ENCODE measurements at regions not wholly inside any gene's neighbourhood (a gene's known extent, or its start where the extent isn't known, plus 50 kb on each side); places are given as distances from the start of the nearest gene placed in this dataset.

DNA sequence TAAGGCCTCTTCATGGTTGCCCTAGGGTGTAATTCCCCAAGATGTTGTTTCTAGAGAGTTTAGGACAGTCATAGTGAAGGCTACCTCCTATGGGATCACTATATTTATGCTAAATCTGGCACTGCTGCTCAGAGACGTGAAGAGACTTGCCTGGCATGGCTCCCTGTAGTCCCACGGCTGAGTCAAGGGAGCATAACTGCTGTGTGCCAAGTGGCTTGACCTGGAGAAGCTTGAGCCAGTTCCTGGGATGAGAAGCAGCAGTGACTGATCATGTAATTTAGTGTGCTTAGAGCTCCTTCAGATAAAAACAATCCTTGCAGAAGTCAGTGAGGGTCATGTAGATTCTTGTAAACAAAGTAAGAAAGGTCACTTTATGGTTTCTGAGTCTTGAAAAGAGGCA is 68.9 kb upstream of the TSPAN2 start:
- TF ChIP-seq, protein P1, sequence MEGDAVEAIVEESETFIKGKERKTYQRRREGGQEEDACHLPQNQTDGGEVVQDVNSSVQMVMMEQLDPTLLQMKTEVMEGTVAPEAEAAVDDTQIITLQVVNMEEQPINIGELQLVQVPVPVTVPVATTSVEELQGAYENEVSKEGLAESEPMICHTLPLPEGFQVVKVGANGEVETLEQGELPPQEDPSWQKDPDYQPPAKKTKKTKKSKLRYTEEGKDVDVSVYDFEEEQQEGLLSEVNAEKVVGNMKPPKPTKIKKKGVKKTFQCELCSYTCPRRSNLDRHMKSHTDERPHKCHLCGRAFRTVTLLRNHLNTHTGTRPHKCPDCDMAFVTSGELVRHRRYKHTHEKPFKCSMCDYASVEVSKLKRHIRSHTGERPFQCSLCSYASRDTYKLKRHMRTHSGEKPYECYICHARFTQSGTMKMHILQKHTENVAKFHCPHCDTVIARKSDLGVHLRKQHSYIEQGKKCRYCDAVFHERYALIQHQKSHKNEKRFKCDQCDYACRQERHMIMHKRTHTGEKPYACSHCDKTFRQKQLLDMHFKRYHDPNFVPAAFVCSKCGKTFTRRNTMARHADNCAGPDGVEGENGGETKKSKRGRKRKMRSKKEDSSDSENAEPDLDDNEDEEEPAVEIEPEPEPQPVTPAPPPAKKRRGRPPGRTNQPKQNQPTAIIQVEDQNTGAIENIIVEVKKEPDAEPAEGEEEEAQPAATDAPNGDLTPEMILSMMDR (IDR thresholded peaks at IDR 0.05) = no peak
- no peak for TF ChIP-seq EZH2 (IDR thresholded peaks at IDR 0.05; ENCODE audit: borderline replicate concordance, insufficient read depth, low read depth, low read length, poor library complexity, severe bottlenecking)

All from B cell (primary cell).